ENCODE measurements at regions not wholly inside any gene's neighbourhood (a gene's known extent, or its start where the extent isn't known, plus 50 kb on each side); places are given as distances from the start of the nearest gene placed in this dataset.

- no peaks in the 10 kb centered on the region for H4K20me1 ChIP-seq (ENCODE audit: low read depth, low read length)
- no peak overlapping the region for H3K9ac ChIP-seq (ENCODE audit: low read length)
- no peaks in the 10 kb centered on the region for H3K27me3 ChIP-seq (ENCODE audit: low read length)
- no peaks in the 10 kb centered on the region for H3K9me3 ChIP-seq (ENCODE audit: insufficient read depth, low read length)
- H3K79me2 ChIP-seq (ENCODE audit: insufficient read depth, low read length) = no peaks in the 10 kb centered on the region
- no peak overlapping the region for H3K4me2 ChIP-seq (ENCODE audit: low read depth, low read length, poor library complexity, severe bottlenecking)
- no peak overlapping the region for H3K27ac ChIP-seq (ENCODE audit: low read depth, low read length)
- no peaks in the 10 kb centered on the region for H3F3A ChIP-seq (ENCODE audit: insufficient read depth)
- no peaks in the 10 kb centered on the region for H3K9me2 ChIP-seq (replicated peaks; ENCODE audit: insufficient read depth, low read length)
- no peak overlapping the region for H3K4me3 ChIP-seq (ENCODE audit: insufficient read depth, low read length, poor library complexity, severe bottlenecking)
- H3K36me3 ChIP-seq (ENCODE audit: low read length) = no peaks in the 10 kb centered on the region
- TF ChIP-seq CTCF (IDR thresholded peaks at IDR 0.05; ENCODE audit: insufficient read depth, low read length, poor library complexity, severe bottlenecking) (no peak), EZH2phosphoT487 (conservative IDR thresholded peaks at IDR 0.05; ENCODE audit: low read length) (no peak)
- no peak overlapping the region for H2AFZ ChIP-seq (ENCODE audit: low read depth, low read length, severe bottlenecking)
These were observed 501.2 kb upstream of the ADGRL4 start for GRCh38 chr1:79507770-79508169.

- H3K4me3 ChIP-seq (ENCODE audit: insufficient read depth, low read length, poor library complexity, severe bottlenecking) = no peak overlapping the region
- no peak overlapping the region for H3K27ac ChIP-seq (ENCODE audit: low read depth, low read length)
- H2AFZ ChIP-seq (ENCODE audit: low read depth, low read length, severe bottlenecking) = no peak overlapping the region
- no peaks in the 10 kb centered on the region for H4K20me1 ChIP-seq (ENCODE audit: low read depth, low read length)
- no peak overlapping the region for H3K4me2 ChIP-seq (ENCODE audit: low read depth, low read length, poor library complexity, severe bottlenecking)
- no peaks in the 10 kb centered on the region for H3K27me3 ChIP-seq (ENCODE audit: low read length)
- H3K79me2 ChIP-seq (ENCODE audit: insufficient read depth, low read length) = no peaks in the 10 kb centered on the region
- no peaks in the 10 kb centered on the region for H3K9me3 ChIP-seq (ENCODE audit: insufficient read depth, low read length)
- no peaks in the 10 kb centered on the region for H3K9me2 ChIP-seq (replicated peaks; ENCODE audit: insufficient read depth, low read length)
- H3F3A ChIP-seq (ENCODE audit: insufficient read depth) = no peaks in the 10 kb centered on the region
- TF ChIP-seq CTCF (IDR thresholded peaks at IDR 0.05; ENCODE audit: insufficient read depth, low read length, poor library complexity, severe bottlenecking) (no peak), EZH2phosphoT487 (conservative IDR thresholded peaks at IDR 0.05; ENCODE audit: low read length) (no peak)
- no peak overlapping the region for H3K9ac ChIP-seq (ENCODE audit: low read length)
- no peaks in the 10 kb centered on the region for H3K36me3 ChIP-seq (ENCODE audit: low read length)
These were observed 494.6 kb upstream of the ADGRL4 start for GRCh38 chr1:79501153-79501552.

- Histone ChIP-seq H3K4me2 (ENCODE audit: low read depth, low read length, poor library complexity, severe bottlenecking) (no peak overlapping the region), H3K9me3 (ENCODE audit: insufficient read depth, low read length) (no peaks in the 10 kb centered on the region), H3K36me3 (ENCODE audit: low read length) (no peaks in the 10 kb centered on the region), H3K4me3 (ENCODE audit: insufficient read depth, low read length, poor library complexity, severe bottlenecking) (no peak overlapping the region), H3K27me3 (ENCODE audit: low read length) (no peaks in the 10 kb centered on the region), H4K20me1 (ENCODE audit: low read depth, low read length) (no peaks in the 10 kb centered on the region), H3F3A (ENCODE audit: insufficient read depth) (no peaks in the 10 kb centered on the region), H3K9ac (ENCODE audit: low read length) (no peak overlapping the region), H3K27ac (ENCODE audit: low read depth, low read length) (no peak overlapping the region), H3K9me2 (replicated peaks; ENCODE audit: insufficient read depth, low read length) (no peaks in the 10 kb centered on the region), H3K79me2 (ENCODE audit: insufficient read depth, low read length) (no peaks in the 10 kb centered on the region), H2AFZ (ENCODE audit: low read depth, low read length, severe bottlenecking) (no peak overlapping the region)
- no peak for TF ChIP-seq EZH2phosphoT487 (conservative IDR thresholded peaks at IDR 0.05; ENCODE audit: low read length)
- no peak for TF ChIP-seq CTCF (IDR thresholded peaks at IDR 0.05; ENCODE audit: insufficient read depth, low read length, poor library complexity, severe bottlenecking)
These were observed 493.0 kb upstream of the ADGRL4 start for GRCh38 chr1:79499541-79499940.

All from SU-DHL-6 (cell line).